Brain pericyte (primary cell): ENCODE measurements at regions not wholly inside any gene's neighbourhood (a gene's known extent, or its start where the extent isn't known, plus 50 kb on each side); places are given as distances from the start of the nearest gene placed in this dataset.
A peak's percentile ranks its signal among the peaks of the same experiment; 100 is the strongest.

Source experiments
- DNase-seq: peaks from one replicate; pipeline ENCODE4 v3.0.0-alpha.2; 2012; ENCODE audit warnings: low read depth, low spot score

GRCh38 chr1:42096554-42096953 is 56.7 kb upstream of the GUCA2B start:
- no peak for DNase-seq

- DNase-seq, result no peak
Measured at GRCh38 chr1:42089246-42089645, 64.0 kb upstream of the GUCA2B start.

- no peak for DNase-seq
Measured at GRCh38 chr1:42086146-42086545, 67.1 kb upstream of the GUCA2B start.

GRCh38 chr1:42085596-42085995 is 67.6 kb upstream of the GUCA2B start:
- no peak for DNase-seq

- no peak for DNase-seq
Measured at GRCh38 chr1:42081475-42081874, 71.7 kb upstream of the GUCA2B start.

GRCh38 chr1:42075179-42075578 is 78.0 kb upstream of the GUCA2B start:
- no peak for DNase-seq

GRCh38 chr1:42070996-42071395 is 82.2 kb upstream of the GUCA2B start:
- no peak for DNase-seq

GRCh38 chr1:42057800-42058199 is 95.4 kb upstream of the GUCA2B start:
- DNase-seq, result no peak

- DNase-seq, result no peak
Measured at GRCh38 chr1:42056460-42056859, 96.8 kb upstream of the GUCA2B start.

- DNase-seq, result no peak
Measured at GRCh38 chr1:42055061-42055460, 98.1 kb upstream of the GUCA2B start.

GRCh38 chr1:42052072-42052699 is 101.0 kb upstream of the GUCA2B start:
- DNase-seq, result no peak

GRCh38 chr1:42047508-42047880 is 105.7 kb upstream of the GUCA2B start:
- DNase-seq, result no peak

GRCh38 chr1:42046761-42047507 is 106.3 kb upstream of the GUCA2B start:
- DNase-seq, result no peak

GRCh38 chr1:42044346-42044745 is 108.9 kb upstream of the GUCA2B start:
- no peak for DNase-seq

- no peak for DNase-seq
Measured at GRCh38 chr1:42043811-42044210, 109.4 kb upstream of the GUCA2B start.

- no peak for DNase-seq
Measured at GRCh38 chr1:42043182-42043581, 110.0 kb upstream of the GUCA2B start.

GRCh38 chr1:42041031-42041430 is 112.2 kb upstream of the GUCA2B start:
- DNase-seq, result no peak

GRCh38 chr1:42040159-42040558 is 113.1 kb upstream of the GUCA2B start:
- DNase-seq, result no peak

- DNase-seq, result no peak
Measured at GRCh38 chr1:42038261-42038660, 114.9 kb upstream of the GUCA2B start.

GRCh38 chr1:42037586-42037985 is 115.6 kb upstream of the GUCA2B start:
- DNase-seq, result no peak

GRCh38 chr1:42037161-42037560 is 116.0 kb upstream of the GUCA2B start:
- no peak for DNase-seq

GRCh38 chr1:42035830-42036604 is 117.2 kb upstream of the GUCA2B start:
- peak; percentile 65 for DNase-seq
